ENCODE measurements at regions not wholly inside any gene's neighbourhood (a gene's known extent, or its start where the extent isn't known, plus 50 kb on each side); places are given as distances from the start of the nearest gene placed in this dataset.

- Histone ChIP-seq H3K9ac (replicated peaks; ENCODE audit: extremely low read depth, insufficient read depth, low read length) (no peak overlapping the region), H3K9me1 (replicated peaks; ENCODE audit: control insufficient read depth, extremely low read depth, insufficient read depth, low read length) (no peaks in the 10 kb centered on the region), H3K36me3 (ENCODE audit: control insufficient read depth in 2 of 2, extremely low read depth in 1 of 2, insufficient read depth in 2 of 2, low read length in 2 of 2) (no peaks in the 10 kb centered on the region), H3K27ac (ENCODE audit: insufficient read depth, low read depth, low read length) (no peak overlapping the region), H3K4me2 (ENCODE audit: insufficient read depth, low read length) (no peak overlapping the region), H2AFZ (ENCODE audit: low read depth, low read length) (no peak overlapping the region), H3K27me3 (ENCODE audit: control insufficient read depth in 2 of 2, insufficient read depth in 2 of 2, low read length in 2 of 2) (peaks cover 0 to 2% of the 10 kb centered on the region in 2 experiments), H3K79me2 (ENCODE audit: control insufficient read depth, insufficient read depth, low read length) (no peaks in the 10 kb centered on the region), H3K4me1 (ENCODE audit: control insufficient read depth, extremely low read depth, insufficient read depth, low read length) (no peaks in the 10 kb centered on the region), H3K4me3 (replicated peaks in 1 of 3; ENCODE audit: insufficient read depth in 1 of 3, low read depth in 1 of 3, low read length in 3 of 3) (no peak overlapping the region), H3K9me3 (replicated peaks; ENCODE audit: control insufficient read depth, insufficient read depth, low read length) (no peaks in the 10 kb centered on the region), H4K20me1 (replicated peaks; ENCODE audit: control insufficient read depth, extremely low read depth, insufficient read depth, low read length) (no peaks in the 10 kb centered on the region)
- dilution Hi-C loops (cut with MboI; ENCODE audit: extremely low pct_ligation_motif_present, low sequenced_read_pairs) (no loop called here), intact Hi-C loops (cut with micrococcal nuclease) (no loop called here)
- CTCF ChIA-PET, result interaction anchor here (0.9 kb wide), 1 partner anchor 9 kb away, joined by 3 read pairs; no protein-coding TSS in a partner anchor
- DNase-seq (ENCODE audit: low read depth, low spot score), result no peak
- POLR2A ChIA-PET, result no interaction called here
- no peak for FAIRE-seq
- TF ChIP-seq MAX (IDR thresholded peaks at IDR 0.05; ENCODE audit: insufficient read depth, insufficient read length), result no peak
- no peak for TF ChIP-seq POLR2AphosphoS5 (IDR thresholded peaks at IDR 0.05; ENCODE audit: insufficient read depth, low read depth, low read length)
- no peak for TF ChIP-seq MYC (IDR thresholded peaks at IDR 0.05; ENCODE audit: low read depth, low read length)
- no peak for TF ChIP-seq JUN (IDR thresholded peaks at IDR 0.05; ENCODE audit: borderline replicate concordance, insufficient read depth, insufficient read length, low read depth)
- TF ChIP-seq GATA2 (IDR thresholded peaks at IDR 0.05; ENCODE audit: insufficient read depth, insufficient read length, low read depth, low read length), result no peak
- TF ChIP-seq CTCF (IDR thresholded peaks at IDR 0.05; ENCODE audit: extremely low read depth in 1 of 2, insufficient read depth in 1 of 2, low read depth in 1 of 2, low read length in 2 of 2), result no peak
- no peak for TF ChIP-seq POLR2A (IDR thresholded peaks at IDR 0.05; ENCODE audit: low read depth, low read length)
- TF ChIP-seq FOS (IDR thresholded peaks at IDR 0.05; ENCODE audit: borderline replicate concordance, insufficient read depth, low read length), result no peak
- BruUV-seq (replicated peaks), result no TSS peak
These were observed 681.1 kb downstream of the DHX35 start for GRCh38 chr20:39643292-39643691.
